Sigmoid colon (tissue), 6 donors: ENCODE measurements at regions not wholly inside any gene's neighbourhood (a gene's known extent, or its start where the extent isn't known, plus 50 kb on each side); places are given as distances from the start of the nearest gene placed in this dataset.
"Not testable (repeated sequence)": the region's sequence is repeated elsewhere in the genome, so short reads cannot be mapped to it uniquely, and the experiment has no call there.

Experiments used
- DNase-seq: peaks from one replicate; pipeline ENCODE4 v3.0.0-alpha.2; 2019
- H3K27ac ChIP-seq, 4 donors: fragments of 200-600 bp; sonication (generic); one replicate each; pipeline ENCODE4 v1.5.1; 2016 to 2019; ENCODE audit warnings: mild to moderate bottlenecking in 1 of 4
- H3K27me3 ChIP-seq, 3 donors: fragments of 200-600 bp; sonication (generic); one replicate each; pipeline ENCODE4 v1.5.1; 2019; ENCODE audit warnings: mild to moderate bottlenecking in 1 of 3
- H3K36me3 ChIP-seq, 4 donors: fragments of 200-600 bp; sonication (generic); one replicate each; pipeline ENCODE4 v1.5.1; 2016 to 2019
- H3K4me1 ChIP-seq, 4 donors: fragments of 200-600 bp; sonication (generic); one replicate each; pipeline ENCODE4 v1.5.1; 2017 to 2019
- H3K4me3 ChIP-seq, 4 donors: fragments of 200-600 bp; sonication (generic); one replicate each; pipeline ENCODE4 v1.5.1; 2017 to 2019; ENCODE audit warnings: mild to moderate bottlenecking in 2 of 4, moderate library complexity in 1 of 4
- H3K9me3 ChIP-seq, 4 donors: fragments of 200-600 bp in 3 of 4; sonication (generic) in 3 of 4; one replicate each; pipeline versions ENCODE4 v1.5.1 to v1.6.1; 2013 to 2019
- EP300 ChIP-seq, 4 donors: sonication (generic); formaldehyde crosslinking; IDR thresholded peaks; one replicate each; pipeline ENCODE4 v1.6.1; 2017; ENCODE audit warnings: antibody characterized with exemption in 4 of 4
- POLR2A ChIP-seq, 2 donors: fragments of 450-650 bp; IDR thresholded peaks; one replicate each; pipeline ENCODE4 v1.6.1; 2016; ENCODE audit warnings: antibody characterized with exemption in 2 of 2, mild to moderate bottlenecking in 2 of 2, moderate library complexity in 2 of 2
- POLR2AphosphoS5 ChIP-seq, 4 donors: sonication (generic); formaldehyde crosslinking; IDR thresholded peaks; one replicate each; pipeline ENCODE4 v1.6.1; 2017; ENCODE audit warnings: antibody characterized with exemption in 4 of 4
- whole genome bisulfite sequencing, 2 donors: extraction: QIAGEN DNeasy Blood & Tissue Kit; methylation state at CpG; one replicate each; pipeline ENCODE4 v1.1.7; 2013; 5-methylcytosine and 5-hydroxymethylcytosine counted together
- intact Hi-C: fragments of 100-400 bp; cut with DNase I; formaldehyde crosslinking; loops from one replicate; pipeline ENCODE4 v1.15.1; 2023
- TF ChIP-seq, protein P1 (sequence below), 4 experiments: fragments of 450-650 bp in 3 of 4; fragments of 200-600 bp in 1 of 4; IDR thresholded peaks; one replicate each; pipeline ENCODE4 v1.5.1; 2016 to 2019; ENCODE audit warnings: antibody characterized with exemption in 4 of 4, mild to moderate bottlenecking in 3 of 4, moderate library complexity in 2 of 4
- donor health status: healthy with polysubstance abuse.
- donor health status: healthy.

DNA sequence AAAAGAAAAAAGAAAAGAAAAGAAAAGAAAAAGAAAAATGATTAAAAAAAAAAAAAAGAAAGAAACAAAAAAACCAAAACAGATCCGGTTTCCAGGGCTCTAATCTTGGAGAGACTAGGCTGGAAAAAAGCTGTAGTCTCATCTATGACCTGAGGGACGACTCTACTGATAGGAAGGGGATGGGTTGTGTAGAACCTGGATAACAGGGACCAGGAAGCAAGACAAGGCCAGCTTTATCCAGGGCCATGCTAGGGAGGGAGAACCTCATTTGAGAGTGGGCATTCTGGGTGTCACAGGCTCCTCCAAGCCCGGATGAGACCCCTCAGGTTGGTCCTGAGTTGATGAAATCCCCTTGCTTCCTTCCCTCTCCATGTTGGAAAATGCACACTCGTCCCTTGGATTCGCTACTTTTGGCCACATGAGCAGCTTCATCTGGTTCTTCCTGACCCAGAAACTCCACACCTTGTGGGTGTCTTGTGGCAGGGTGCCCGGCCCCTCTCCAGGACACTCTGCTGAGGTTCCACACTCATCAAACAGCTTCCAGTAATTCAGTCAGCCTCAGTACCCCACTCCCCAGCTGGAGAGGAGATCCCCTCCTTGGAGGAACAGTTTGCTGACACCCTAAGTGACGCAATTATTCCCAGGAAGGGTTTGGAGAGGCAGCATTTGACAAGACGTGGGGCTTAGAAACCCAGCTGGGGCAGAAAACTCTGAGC is 71.1 kb upstream of the LHFPL2 start:
- Histone ChIP-seq H3K27me3 (no peaks in the 10 kb centered on the region), H3K36me3 (no peaks in the 10 kb centered on the region), H3K27ac (no peak overlapping the region), H3K4me3 (no peak overlapping the region), H3K9me3 (no peaks in the 10 kb centered on the region), H3K4me1 (peaks cover 0 to 12% (median 0%) of the 10 kb centered on the region in 4 donors)
- no peak for TF ChIP-seq POLR2AphosphoS5 (IDR thresholded peaks at IDR 0.05)
- TF ChIP-seq, protein P1, sequence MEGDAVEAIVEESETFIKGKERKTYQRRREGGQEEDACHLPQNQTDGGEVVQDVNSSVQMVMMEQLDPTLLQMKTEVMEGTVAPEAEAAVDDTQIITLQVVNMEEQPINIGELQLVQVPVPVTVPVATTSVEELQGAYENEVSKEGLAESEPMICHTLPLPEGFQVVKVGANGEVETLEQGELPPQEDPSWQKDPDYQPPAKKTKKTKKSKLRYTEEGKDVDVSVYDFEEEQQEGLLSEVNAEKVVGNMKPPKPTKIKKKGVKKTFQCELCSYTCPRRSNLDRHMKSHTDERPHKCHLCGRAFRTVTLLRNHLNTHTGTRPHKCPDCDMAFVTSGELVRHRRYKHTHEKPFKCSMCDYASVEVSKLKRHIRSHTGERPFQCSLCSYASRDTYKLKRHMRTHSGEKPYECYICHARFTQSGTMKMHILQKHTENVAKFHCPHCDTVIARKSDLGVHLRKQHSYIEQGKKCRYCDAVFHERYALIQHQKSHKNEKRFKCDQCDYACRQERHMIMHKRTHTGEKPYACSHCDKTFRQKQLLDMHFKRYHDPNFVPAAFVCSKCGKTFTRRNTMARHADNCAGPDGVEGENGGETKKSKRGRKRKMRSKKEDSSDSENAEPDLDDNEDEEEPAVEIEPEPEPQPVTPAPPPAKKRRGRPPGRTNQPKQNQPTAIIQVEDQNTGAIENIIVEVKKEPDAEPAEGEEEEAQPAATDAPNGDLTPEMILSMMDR (IDR thresholded peaks at IDR 0.05), result no peak
- no peak for TF ChIP-seq POLR2A (IDR thresholded peaks at IDR 0.05)
- TF ChIP-seq EP300 (IDR thresholded peaks at IDR 0.05), result no peak
- 89 to 93% methylated on average over 8 of the region's 8 CpGs for WGBS, 2 donors
- intact Hi-C loops, result no loop called here
- no peak for DNase-seq

DNA sequence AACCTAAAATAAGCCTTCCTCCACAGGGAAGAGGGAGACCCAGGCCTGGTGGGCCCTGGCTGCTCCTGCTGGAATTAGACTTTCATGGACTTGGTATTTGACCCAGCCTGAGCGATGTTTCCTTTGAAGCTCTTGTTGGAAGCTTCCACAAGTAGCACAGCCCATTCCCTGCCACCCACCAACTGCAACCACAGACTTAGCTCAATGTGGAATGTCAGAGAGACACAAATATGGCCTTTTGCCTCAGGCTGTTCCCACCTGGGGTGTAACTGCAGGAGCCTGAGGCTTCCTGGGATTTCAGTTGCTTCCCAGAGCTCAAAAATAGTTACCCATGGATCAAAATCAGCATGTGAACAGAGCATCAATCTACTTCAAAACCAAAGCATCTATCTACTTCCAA is 70.3 kb upstream of the LHFPL2 start:
- 96 to 97% methylated on average over 1 of the region's 1 CpG for WGBS, 2 donors
- H3K4me1 ChIP-seq, result peaks cover 0 to 12% (median 0%) of the 10 kb centered on the region in 4 donors
- H3K27ac ChIP-seq, result no peak overlapping the region
- no peaks in the 10 kb centered on the region for H3K9me3 ChIP-seq
- DNase-seq, result no peak
- H3K27me3 ChIP-seq, result no peaks in the 10 kb centered on the region
- intact Hi-C loops, result no loop called here
- H3K36me3 ChIP-seq, result no peaks in the 10 kb centered on the region
- no peak overlapping the region for H3K4me3 ChIP-seq
- no peak for TF ChIP-seq EP300 (IDR thresholded peaks at IDR 0.05)
- no peak for TF ChIP-seq POLR2AphosphoS5 (IDR thresholded peaks at IDR 0.05)
- TF ChIP-seq, protein P1 (IDR thresholded peaks at IDR 0.05), result no peak
- TF ChIP-seq POLR2A (IDR thresholded peaks at IDR 0.05), result no peak

DNA sequence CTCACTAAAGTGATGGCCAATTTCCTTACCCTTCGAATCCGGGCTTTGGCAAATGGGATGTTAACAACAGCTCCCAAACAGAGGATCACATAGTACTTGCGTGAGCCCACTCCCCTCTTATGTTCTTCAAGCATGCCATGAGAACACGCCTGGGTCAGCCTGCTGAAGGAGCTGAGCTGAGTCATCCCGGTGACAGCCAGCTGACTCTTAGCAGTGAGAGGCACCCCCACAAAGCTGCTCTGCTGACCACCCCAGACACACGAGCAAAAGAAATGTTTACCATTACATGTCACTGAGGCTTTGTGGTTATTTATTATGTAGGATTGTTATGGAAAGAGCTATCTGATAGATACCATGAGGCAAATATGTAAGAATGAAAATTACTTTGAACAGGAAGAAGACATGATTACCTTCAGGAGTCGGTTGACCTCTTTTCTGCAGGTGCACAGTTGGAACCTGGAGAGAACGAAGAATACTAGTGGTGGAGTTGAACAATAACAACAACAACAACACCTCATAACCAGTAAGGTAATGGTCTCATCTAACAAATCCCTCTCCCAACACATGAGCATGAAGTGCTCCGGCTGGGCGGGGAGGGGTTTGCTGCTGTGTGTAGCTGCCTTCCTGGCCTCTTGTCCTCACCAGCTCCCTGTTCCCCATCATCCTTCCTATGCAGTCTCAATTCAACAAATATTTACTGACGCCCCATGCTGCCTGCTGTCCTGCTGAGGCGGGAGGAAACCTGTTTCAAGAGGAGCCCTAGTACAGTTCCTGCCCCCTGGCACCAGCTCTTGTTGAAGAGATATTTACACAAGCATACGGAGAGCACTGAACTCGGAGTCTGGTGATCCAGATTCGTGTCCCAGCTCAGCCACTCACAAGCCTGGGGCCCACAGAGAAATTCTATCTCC is 69.4 kb upstream of the LHFPL2 start:
- intact Hi-C loops, result no loop called here
- no peaks in the 10 kb centered on the region for H3K36me3 ChIP-seq
- no peak for DNase-seq
- H3K4me1 ChIP-seq, result peaks cover 0 to 12% (median 0%) of the 10 kb centered on the region in 4 donors
- no peak overlapping the region for H3K4me3 ChIP-seq
- H3K27ac ChIP-seq, result no peak overlapping the region
- no peaks in the 10 kb centered on the region for H3K9me3 ChIP-seq
- 80 to 83% methylated on average over 15 of the region's 15 CpGs for WGBS, 2 donors
- TF ChIP-seq, protein P1 (IDR thresholded peaks at IDR 0.05), result no peak
- no peak for TF ChIP-seq POLR2A (IDR thresholded peaks at IDR 0.05)
- TF ChIP-seq EP300 (IDR thresholded peaks at IDR 0.05), result no peak
- TF ChIP-seq POLR2AphosphoS5 (IDR thresholded peaks at IDR 0.05), result no peak
- no peaks in the 10 kb centered on the region for H3K27me3 ChIP-seq

DNA sequence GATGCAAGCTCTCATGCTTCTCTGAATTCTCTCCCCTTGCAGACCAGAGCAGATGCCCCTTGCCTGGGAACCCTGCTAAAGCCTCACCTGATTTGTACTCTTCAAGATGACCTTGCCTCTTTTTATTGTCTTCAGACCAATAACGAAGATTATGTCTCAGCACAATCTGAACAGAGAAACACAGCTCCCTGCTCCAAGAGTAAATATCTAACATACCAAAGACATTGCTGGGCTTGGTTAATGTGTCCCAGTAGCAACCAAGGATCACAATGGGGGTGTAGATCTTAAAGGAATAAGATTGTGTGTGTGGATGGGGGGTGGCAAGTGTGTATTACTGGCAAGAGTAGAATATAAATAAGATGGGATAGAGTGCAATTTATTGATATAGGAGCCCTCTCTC is 67.6 kb upstream of the LHFPL2 start:
- intact Hi-C loops, result no loop called here
- Histone ChIP-seq H3K27ac (no peak overlapping the region), H3K4me3 (no peak overlapping the region), H3K9me3 (no peaks in the 10 kb centered on the region), H3K27me3 (no peaks in the 10 kb centered on the region), H3K36me3 (no peaks in the 10 kb centered on the region), H3K4me1 (peaks cover 0 to 12% (median 0%) of the 10 kb centered on the region in 4 donors)
- 16 to 54% methylated on average over 1 of the region's 1 CpG for WGBS, 2 donors
- no peak for DNase-seq
- TF ChIP-seq POLR2A (IDR thresholded peaks at IDR 0.05) (no peak), EP300 (IDR thresholded peaks at IDR 0.05) (no peak), POLR2AphosphoS5 (IDR thresholded peaks at IDR 0.05) (no peak)
- TF ChIP-seq, protein P1 (IDR thresholded peaks at IDR 0.05), result no peak

DNA sequence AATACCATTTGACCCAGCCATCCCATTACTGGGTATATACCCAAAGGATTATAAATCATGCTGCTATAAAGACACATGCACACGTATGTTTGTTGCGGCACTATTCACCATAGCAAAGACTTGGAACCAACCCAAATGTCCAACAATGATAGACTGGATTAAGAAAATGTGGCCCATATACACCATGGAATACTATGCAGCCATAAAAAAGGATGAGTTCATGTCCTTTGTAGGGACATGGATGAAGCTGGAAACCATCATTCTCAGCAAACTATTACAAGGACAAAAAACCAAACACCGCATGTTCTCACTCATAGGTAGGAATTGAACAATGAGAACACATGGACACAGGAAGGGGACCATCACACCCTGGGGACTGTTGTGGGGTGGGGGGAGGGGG is 66.8 kb upstream of the LHFPL2 start:
- WGBS, 2 donors, result 95 to 100% methylated on average over 3 of the region's 3 CpGs

DNA sequence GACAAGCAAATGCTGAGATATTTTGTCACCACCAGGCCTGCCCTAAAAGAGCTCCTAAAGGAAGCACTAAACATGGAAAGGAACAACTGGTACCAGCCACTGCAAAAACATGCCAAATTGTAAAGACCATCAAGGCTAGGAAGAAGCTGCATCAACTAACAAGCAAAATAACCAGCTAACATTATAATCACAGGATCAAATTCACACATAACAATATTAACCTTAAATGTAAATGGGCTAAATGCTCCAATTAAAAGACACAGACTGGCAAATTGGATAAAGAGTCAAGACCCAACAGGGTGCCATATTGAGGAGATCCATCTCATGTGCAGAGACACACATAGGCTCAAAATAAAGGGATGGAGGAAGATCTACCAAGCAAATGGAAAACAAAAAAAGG is 63.1 kb upstream of the LHFPL2 start:
- H3K36me3 ChIP-seq, H3K4me3 ChIP-seq, DNase-seq, H3K27me3 ChIP-seq, intact Hi-C loops, H3K4me1 ChIP-seq, H3K9me3 ChIP-seq, H3K27ac ChIP-seq: not testable (repeated sequence)

More for the DNA sequence above, 66.8 kb upstream of the LHFPL2 start:
- H3K27me3 ChIP-seq, H3K4me1 ChIP-seq, H3K36me3 ChIP-seq, H3K4me3 ChIP-seq, DNase-seq, H3K9me3 ChIP-seq, intact Hi-C loops, H3K27ac ChIP-seq: not testable (repeated sequence)

DNA sequence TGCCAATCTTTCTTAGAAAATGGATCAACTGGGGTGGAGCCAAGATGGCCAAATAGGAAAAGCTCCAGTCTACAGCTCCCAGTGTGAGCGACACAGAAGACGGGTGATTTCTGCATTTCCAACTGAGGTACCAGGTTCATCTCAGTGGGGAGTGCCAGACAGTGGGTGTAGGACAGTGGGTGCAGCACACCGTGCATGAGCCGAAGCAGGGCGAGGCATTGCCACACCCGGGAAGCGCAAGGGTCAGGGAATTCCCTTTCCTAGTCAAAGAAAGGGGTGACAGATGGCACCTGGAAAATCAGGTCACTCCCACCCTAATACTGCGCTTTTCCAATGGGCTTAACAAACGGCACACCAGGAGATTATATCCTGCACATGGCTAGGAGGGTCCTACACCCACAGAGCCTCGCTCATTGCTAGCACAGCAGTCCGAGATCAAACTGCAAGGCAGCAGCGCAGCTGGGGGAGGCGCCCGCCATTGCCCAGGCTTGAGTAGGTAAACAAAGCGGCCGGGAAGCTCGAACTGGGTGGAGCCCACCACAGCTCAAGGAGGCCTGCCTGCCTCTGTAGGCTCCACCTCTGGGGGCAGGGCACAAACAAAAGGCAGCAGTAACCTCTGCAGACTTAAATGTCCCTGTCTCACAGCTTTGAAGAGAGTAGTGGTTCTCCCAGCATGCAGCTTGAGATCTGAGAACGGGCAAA is 61.3 kb upstream of the LHFPL2 start:
- H3K4me3 ChIP-seq, H3K27ac ChIP-seq, H3K27me3 ChIP-seq, H3K9me3 ChIP-seq, intact Hi-C loops, H3K36me3 ChIP-seq, DNase-seq, H3K4me1 ChIP-seq: not testable (repeated sequence)
- 83 to 92% methylated on average over 18 of the region's 18 CpGs for WGBS, 2 donors
